NCI-H69 (cell line): ENCODE measurements at regions not wholly inside any gene's neighbourhood (a gene's known extent, or its start where the extent isn't known, plus 50 kb on each side); places are given as distances from the start of the nearest gene placed in this dataset.

Source experiments
- DNase-seq: peaks from one replicate; lab custom pipeline; 2025; lab: John Stamatoyannopoulos, UW

GRCh38 chr18:8458546-8459215 is 150.6 kb upstream of the RAB12 start:
- DNase-seq: no peak

GRCh38 chr18:8460748-8461147 is 148.5 kb upstream of the RAB12 start:
- DNase-seq: no peak

- DNase-seq: no peak
Measured at GRCh38 chr18:8461544-8461943, 147.7 kb upstream of the RAB12 start.

GRCh38 chr18:8462651-8463185 is 146.5 kb upstream of the RAB12 start:
- no peak for DNase-seq

GRCh38 chr18:8463791-8464190 is 145.4 kb upstream of the RAB12 start:
- no peak for DNase-seq

GRCh38 chr18:8468191-8468590 is 141.0 kb upstream of the RAB12 start:
- no peak for DNase-seq

- DNase-seq: peak; percentile 57
Measured at GRCh38 chr18:8468921-8469335, 140.3 kb upstream of the RAB12 start.

GRCh38 chr18:8469544-8470130 is 139.6 kb upstream of the RAB12 start:
- no peak for DNase-seq

GRCh38 chr18:8471372-8471771 is 137.9 kb upstream of the RAB12 start:
- DNase-seq: no peak

- no peak for DNase-seq
Measured at GRCh38 chr18:8474661-8475060, 134.6 kb upstream of the RAB12 start.

GRCh38 chr18:8477615-8478014 is 131.6 kb upstream of the RAB12 start:
- no peak for DNase-seq

- DNase-seq: peak; percentile 84
Measured at GRCh38 chr18:8478166-8478967, 130.9 kb upstream of the RAB12 start.

- no peak for DNase-seq
Measured at GRCh38 chr18:8478968-8479370, 130.3 kb upstream of the RAB12 start.

GRCh38 chr18:8479789-8480188 is 129.4 kb upstream of the RAB12 start:
- no peak for DNase-seq

GRCh38 chr18:8480506-8481328 is 128.5 kb upstream of the RAB12 start:
- peak; percentile 83 for DNase-seq

GRCh38 chr18:8484951-8485350 is 124.3 kb upstream of the RAB12 start:
- DNase-seq: no peak

GRCh38 chr18:8489761-8490160 is 119.5 kb upstream of the RAB12 start:
- DNase-seq: no peak

GRCh38 chr18:8491516-8491915 is 117.7 kb upstream of the RAB12 start:
- no peak for DNase-seq

- DNase-seq: peak; percentile 72
Measured at GRCh38 chr18:8493141-8493540, 116.1 kb upstream of the RAB12 start.

GRCh38 chr18:8496186-8496585 is 113.1 kb upstream of the RAB12 start:
- no peak for DNase-seq

- DNase-seq: no peak
Measured at GRCh38 chr18:8498905-8499304, 110.3 kb upstream of the RAB12 start.
